CD14-positive monocyte (primary cell): ENCODE measurements at regions not wholly inside any gene's neighbourhood (a gene's known extent, or its start where the extent isn't known, plus 50 kb on each side); places are given as distances from the start of the nearest gene placed in this dataset.

Experiments
- DNase-seq, 3 donors: peaks; one replicate each; pipeline ENCODE4 v3.0.0-alpha.2; 2011 to 2022
- H2AFZ ChIP-seq: 2 replicates; pipeline ENCODE4 v1.6.0; 2012; ENCODE audit warnings: mild to moderate bottlenecking, low read depth, low read length, inconsistent platforms; ENCODE audit not compliant: insufficient read depth, poor library complexity, severe bottlenecking
- H3K27ac ChIP-seq, 2 donors: 1 replicate in 1 of 2; 2 replicates in 1 of 2; pipeline ENCODE4 v1.5.1; 2012 to 2013; ENCODE audit warnings: low read length in 2 of 2, control low read depth in 1 of 2, inconsistent platforms in 1 of 2, low read depth in 1 of 2, mild to moderate bottlenecking in 1 of 2
- H3K27me3 ChIP-seq, 2 donors: one replicate each; pipeline versions ENCODE4 v1.6.0 to v1.6.1; 2011 to 2013; ENCODE audit warnings: low read length in 2 of 2; ENCODE audit not compliant: control insufficient read depth in 2 of 2, insufficient read depth in 2 of 2
- H3K36me3 ChIP-seq, 2 donors: replicated peaks in 1 of 2; 1 replicate in 1 of 2; 2 replicates in 1 of 2; pipeline versions ENCODE4 v1.5.1 to v1.6.1; 2012 to 2013; ENCODE audit warnings: low read length in 2 of 2, control low read depth in 1 of 2, inconsistent platforms in 1 of 2, mild to moderate bottlenecking in 1 of 2; ENCODE audit not compliant: insufficient read depth in 2 of 2, control insufficient read depth in 1 of 2
- H3K4me1 ChIP-seq, 2 donors: 1 replicate in 1 of 2; 2 replicates in 1 of 2; pipeline versions ENCODE4 v1.5.1 to v1.6.1; 2012 to 2013; ENCODE audit warnings: low read length in 2 of 2, control low read depth in 1 of 2, inconsistent platforms in 1 of 2, mild to moderate bottlenecking in 1 of 2, moderate library complexity in 1 of 2; ENCODE audit not compliant: insufficient read depth in 2 of 2, control insufficient read depth in 1 of 2
- H3K4me2 ChIP-seq: replicated peaks from 2 replicates; pipeline ENCODE3; 2012; ENCODE audit warnings: low read length, moderate library complexity, mild to moderate bottlenecking; ENCODE audit not compliant: poor library complexity, severe bottlenecking; ENCODE audit errors: extremely low read depth
- H3K4me3 ChIP-seq, 3 experiments: fragments of 200-600 bp in 1 of 3; sonication (generic) in 1 of 3; replicated peaks in 1 of 3; 1 replicate in 2 of 3; 2 replicates in 1 of 3; pipeline ENCODE4 v1.5.1; 2011 to 2013; ENCODE audit warnings: low read length in 3 of 3, mild to moderate bottlenecking in 3 of 3, control low read depth in 2 of 3, low read depth in 2 of 3, inconsistent platforms in 1 of 3, moderate library complexity in 1 of 3
- H3K79me2 ChIP-seq: 2 replicates; pipeline ENCODE4 v1.6.0; 2012; ENCODE audit warnings: mild to moderate bottlenecking, control low read depth, inconsistent platforms, low read length, moderate library complexity; ENCODE audit not compliant: insufficient read depth
- H3K9ac ChIP-seq: 2 replicates; pipeline ENCODE4 v1.6.0; 2017; ENCODE audit warnings: low read length, mild to moderate bottlenecking; ENCODE audit not compliant: insufficient read depth, poor library complexity, severe bottlenecking
- H3K9me3 ChIP-seq, 2 donors: replicated peaks in 1 of 2; 1 replicate in 1 of 2; 2 replicates in 1 of 2; pipeline versions ENCODE4 v1.5.1 to v1.6.1; 2012 to 2013; ENCODE audit warnings: low read length in 2 of 2, control low read depth in 1 of 2; ENCODE audit not compliant: control insufficient read depth in 1 of 2, insufficient read depth in 1 of 2
- H4K20me1 ChIP-seq: 2 replicates; pipeline ENCODE4 v1.6.0; 2012; ENCODE audit warnings: mild to moderate bottlenecking, low read length, control low read depth, moderate library complexity; ENCODE audit not compliant: insufficient read depth
- H3K27ac Mint-ChIP-seq, 7 donors: one replicate each; pipeline ENCODE4 v1.8.0; 2020; ENCODE audit warnings: mild to moderate bottlenecking in 7 of 7, mixed read lengths in 7 of 7, moderate library complexity in 6 of 7, inconsistent platforms in 2 of 7
- H3K27me3 Mint-ChIP-seq, 3 donors: one replicate each; pipeline ENCODE4 v1.8.0; 2021 to 2022; ENCODE audit warnings: low read depth in 3 of 3, mild to moderate bottlenecking in 3 of 3, mixed read lengths in 3 of 3, moderate library complexity in 3 of 3, inconsistent platforms in 1 of 3
- H3K36me3 Mint-ChIP-seq, 2 donors: one replicate each; pipeline ENCODE4 v1.8.0; 2020; ENCODE audit warnings: mixed read lengths in 2 of 2, inconsistent platforms in 1 of 2, mild to moderate bottlenecking in 1 of 2
- H3K4me1 Mint-ChIP-seq: one replicate; pipeline ENCODE4 v1.8.0; 2020; ENCODE audit warnings: mild to moderate bottlenecking, mixed read lengths
- H3K4me3 Mint-ChIP-seq, 2 donors: one replicate each; pipeline ENCODE4 v1.8.0; 2020; ENCODE audit warnings: mild to moderate bottlenecking in 2 of 2, mixed read lengths in 2 of 2, moderate library complexity in 1 of 2
- H3K9me3 Mint-ChIP-seq, 7 donors: one replicate each; pipeline ENCODE4 v1.8.0; 2020 to 2022; ENCODE audit warnings: mixed read lengths in 7 of 7, mild to moderate bottlenecking in 6 of 7, moderate library complexity in 6 of 7, inconsistent platforms in 2 of 7
- WGBS: methylation state at CpG from one replicate; pipeline ENCODE4 v1.1.5; 2013; ENCODE audit warnings: missing lambda C conversion rate; ENCODE audit not compliant: insufficient coverage; 5-methylcytosine and 5-hydroxymethylcytosine counted together
- intact Hi-C, 2 donors: fragments of 100-400 bp; cut with micrococcal nuclease; formaldehyde crosslinking; loops; one replicate each; pipeline versions ENCODE4 v1.15.0 to v1.15.1; 2023
- TF ChIP-seq, protein P1 (sequence below): fragments of 200-600 bp; IDR thresholded peaks from one replicate; pipeline ENCODE4 v1.8.0; 2022; ENCODE audit warnings: antibody characterized with exemption, mild to moderate bottlenecking

DNA sequence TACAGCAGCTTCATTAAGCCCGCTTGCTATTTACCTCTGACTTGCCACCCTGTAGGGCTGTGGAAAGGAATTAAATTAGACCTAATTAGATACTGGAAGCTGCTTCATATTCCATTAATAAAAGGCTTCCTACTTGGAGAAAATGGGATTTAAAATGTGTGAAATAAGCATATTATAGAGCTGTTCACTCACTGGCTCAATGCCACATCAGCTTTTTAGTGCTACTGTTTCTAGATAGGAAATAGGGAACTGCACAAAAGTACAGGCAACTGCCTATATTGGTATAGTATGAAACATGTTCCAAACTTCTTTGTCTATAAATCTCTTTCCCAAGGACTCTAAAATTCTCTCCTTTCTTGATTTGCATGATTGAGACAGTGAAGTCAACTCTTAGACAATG, 407.9 kb upstream of the AADAT start:
- peak overlapping the region; percentile 54 to 81 for H3K4me3 Mint-ChIP-seq
- intact Hi-C loops, result no loop called here
- no peak for DNase-seq

GRCh38 chr4:170497112-170497511, 407.4 kb upstream of the AADAT start:
- H3K9me3 Mint-ChIP-seq, result peaks cover 0 to 5% (median 2%) of the 10 kb centered on the region in 7 donors
- intact Hi-C loops, result no loop called here
- no peaks in the 10 kb centered on the region for H3K36me3 ChIP-seq
- DNase-seq, result no peak
- peak overlapping the region in 2 of 3 experiments; percentile 16 to 60 for H3K4me3 ChIP-seq
- 50% methylated on average over 8 of the region's 12 CpGs for WGBS
- H3K27me3 ChIP-seq, result no peaks in the 10 kb centered on the region
- H3K9ac ChIP-seq, result peak overlapping the region; percentile 6
- no peaks in the 10 kb centered on the region for H3K4me1 ChIP-seq
- H3K27ac ChIP-seq, result no peak overlapping the region
- TF ChIP-seq, protein P1, sequence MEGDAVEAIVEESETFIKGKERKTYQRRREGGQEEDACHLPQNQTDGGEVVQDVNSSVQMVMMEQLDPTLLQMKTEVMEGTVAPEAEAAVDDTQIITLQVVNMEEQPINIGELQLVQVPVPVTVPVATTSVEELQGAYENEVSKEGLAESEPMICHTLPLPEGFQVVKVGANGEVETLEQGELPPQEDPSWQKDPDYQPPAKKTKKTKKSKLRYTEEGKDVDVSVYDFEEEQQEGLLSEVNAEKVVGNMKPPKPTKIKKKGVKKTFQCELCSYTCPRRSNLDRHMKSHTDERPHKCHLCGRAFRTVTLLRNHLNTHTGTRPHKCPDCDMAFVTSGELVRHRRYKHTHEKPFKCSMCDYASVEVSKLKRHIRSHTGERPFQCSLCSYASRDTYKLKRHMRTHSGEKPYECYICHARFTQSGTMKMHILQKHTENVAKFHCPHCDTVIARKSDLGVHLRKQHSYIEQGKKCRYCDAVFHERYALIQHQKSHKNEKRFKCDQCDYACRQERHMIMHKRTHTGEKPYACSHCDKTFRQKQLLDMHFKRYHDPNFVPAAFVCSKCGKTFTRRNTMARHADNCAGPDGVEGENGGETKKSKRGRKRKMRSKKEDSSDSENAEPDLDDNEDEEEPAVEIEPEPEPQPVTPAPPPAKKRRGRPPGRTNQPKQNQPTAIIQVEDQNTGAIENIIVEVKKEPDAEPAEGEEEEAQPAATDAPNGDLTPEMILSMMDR, result no peak
- peak overlapping the region; percentile 65 for H3K4me2 ChIP-seq
- H2AFZ ChIP-seq, result peak overlapping the region; percentile 55
- no peaks in the 10 kb centered on the region for H4K20me1 ChIP-seq
- H3K4me1 Mint-ChIP-seq, result peaks cover 4% of the 10 kb centered on the region
- peaks cover 0 to 1% (median 0%) of the 10 kb centered on the region in 3 donors for H3K27me3 Mint-ChIP-seq
- no peaks in the 10 kb centered on the region for H3K79me2 ChIP-seq
- H3K9me3 ChIP-seq, result no peaks in the 10 kb centered on the region
- no peak overlapping the region for H3K27ac Mint-ChIP-seq
- no peaks in the 10 kb centered on the region for H3K36me3 Mint-ChIP-seq
- peak overlapping the region; percentile 54 to 81 for H3K4me3 Mint-ChIP-seq

More for the DNA sequence above, 407.9 kb upstream of the AADAT start:
- Mint-ChIP-seq H3K4me1 (peaks cover 4% of the 10 kb centered on the region), H3K27ac (no peak overlapping the region), H3K36me3 (no peaks in the 10 kb centered on the region), H3K27me3 (peaks cover 0 to 1% (median 0%) of the 10 kb centered on the region in 3 donors), H3K9me3 (peaks cover 0 to 5% (median 2%) of the 10 kb centered on the region in 7 donors)
- Histone ChIP-seq H3K27me3 (no peaks in the 10 kb centered on the region), H3K27ac (no peak overlapping the region), H3K9me3 (no peaks in the 10 kb centered on the region), H3K4me2 (peak overlapping the region; percentile 65), H3K36me3 (no peaks in the 10 kb centered on the region), H3K79me2 (no peaks in the 10 kb centered on the region), H2AFZ (no peak overlapping the region), H3K4me3 (peak overlapping the region in 2 of 3 experiments; percentile 16 to 60), H3K9ac (peak overlapping the region; percentile 6), H3K4me1 (no peaks in the 10 kb centered on the region), H4K20me1 (no peaks in the 10 kb centered on the region)
- TF ChIP-seq, protein P1, result no peak
- no CpG with 5 or more reads among the region's 1 CpG for WGBS
